GM12801 (cell line): ENCODE measurements at regions not wholly inside any gene's neighbourhood (a gene's known extent, or its start where the extent isn't known, plus 50 kb on each side); places are given as distances from the start of the nearest gene placed in this dataset.

Experiments used
- CTCF ChIP-seq: IDR thresholded peaks from one replicate; pipeline ENCODE4 v1.5.1; 2011; ENCODE audit warnings: control low read depth; ENCODE audit not compliant: insufficient read length; ENCODE audit errors: extremely low read depth

GRCh38 chr1:21355956-21356355 is 65.7 kb upstream of the ECE1 start:
- no peak for TF ChIP-seq CTCF

GRCh38 chr1:21352586-21352985 is 62.3 kb upstream of the ECE1 start:
- TF ChIP-seq CTCF, result no peak

GRCh38 chr1:21351901-21352300 is 61.6 kb upstream of the ECE1 start:
- TF ChIP-seq CTCF, result no peak

- TF ChIP-seq CTCF, result no peak
Measured at GRCh38 chr1:21350202-21350885, 60.1 kb upstream of the ECE1 start.

GRCh38 chr1:21349693-21350092 is 59.4 kb upstream of the ECE1 start:
- TF ChIP-seq CTCF, result no peak

GRCh38 chr1:21347072-21347581 is 56.9 kb upstream of the ECE1 start:
- TF ChIP-seq CTCF, result no peak

- TF ChIP-seq CTCF, result no peak
Measured at GRCh38 chr1:21346365-21347071, 56.3 kb upstream of the ECE1 start.
